Embryonic facial prominence (tissue), 1 donor: ENCODE measurements at regions not wholly inside any gene's neighbourhood (a gene's known extent, or its start where the extent isn't known, plus 50 kb on each side); places are given as distances from the start of the nearest gene placed in this dataset.

ENCODE experiments used
- DNase-seq: peaks from one replicate; pipeline ENCODE4 v3.0.0-alpha.2; 2016; ENCODE audit errors: extremely low spot score

DNA sequence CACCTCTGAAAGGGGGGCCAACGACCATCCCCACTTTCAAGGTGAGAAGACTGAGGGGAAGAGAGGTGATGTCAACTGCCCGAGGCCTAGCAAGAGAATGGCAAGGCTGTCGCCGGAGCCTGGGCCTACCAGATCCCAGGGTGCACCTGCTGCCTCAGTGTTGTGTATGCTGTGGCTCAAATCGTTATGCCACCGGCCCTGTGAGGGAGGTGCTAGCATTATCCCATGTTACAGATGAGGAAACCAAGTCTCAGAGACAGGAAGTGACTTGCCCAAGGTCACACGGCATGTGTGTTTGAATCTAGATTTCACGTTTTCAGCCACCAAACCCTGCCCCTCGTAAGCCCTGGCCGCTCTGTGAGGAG lies 152.5 kb downstream of the CEBPB start:
- DNase-seq = no peak

DNA sequence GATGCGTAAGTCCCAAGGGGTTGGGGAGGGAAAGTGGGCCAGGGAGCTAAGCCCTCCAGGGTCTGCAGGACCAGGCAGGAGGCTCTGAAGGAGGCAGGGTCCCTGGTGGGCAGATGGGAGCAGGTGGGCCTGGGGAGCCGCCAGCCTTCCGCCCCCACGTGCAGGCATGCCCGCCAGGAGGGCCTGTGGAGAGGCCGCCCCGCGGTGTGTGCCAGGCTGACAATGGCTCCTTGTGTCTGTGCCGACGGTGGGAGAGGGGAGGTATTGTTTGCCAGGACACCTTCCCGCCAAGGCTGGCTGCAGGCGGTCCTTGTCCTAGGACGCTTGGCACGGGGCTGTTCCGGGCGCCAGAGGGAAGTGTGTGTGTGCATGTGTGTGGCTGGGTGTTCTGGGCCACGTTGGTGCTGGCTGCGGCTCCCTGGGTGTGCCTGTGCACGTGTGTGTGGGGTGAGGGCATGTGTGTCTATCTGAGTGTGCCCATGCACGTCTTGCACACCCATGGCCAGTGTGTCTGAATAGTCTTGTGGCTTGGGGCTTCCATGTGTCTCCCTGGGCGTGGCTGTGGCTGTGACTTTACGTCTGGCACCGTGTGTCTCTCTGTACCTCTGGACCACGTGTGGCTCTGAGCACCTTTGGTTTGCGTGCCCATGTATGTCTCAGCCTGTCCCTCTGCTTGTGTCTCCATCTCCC lies 153.0 kb downstream of the CEBPB start:
- DNase-seq = no peak

GRCh38 chr20:50344232-50345071 lies 153.8 kb downstream of the CEBPB start:
- DNase-seq = no peak

GRCh38 chr20:50345712-50346373 lies 155.2 kb downstream of the CEBPB start:
- DNase-seq = no peak

DNA sequence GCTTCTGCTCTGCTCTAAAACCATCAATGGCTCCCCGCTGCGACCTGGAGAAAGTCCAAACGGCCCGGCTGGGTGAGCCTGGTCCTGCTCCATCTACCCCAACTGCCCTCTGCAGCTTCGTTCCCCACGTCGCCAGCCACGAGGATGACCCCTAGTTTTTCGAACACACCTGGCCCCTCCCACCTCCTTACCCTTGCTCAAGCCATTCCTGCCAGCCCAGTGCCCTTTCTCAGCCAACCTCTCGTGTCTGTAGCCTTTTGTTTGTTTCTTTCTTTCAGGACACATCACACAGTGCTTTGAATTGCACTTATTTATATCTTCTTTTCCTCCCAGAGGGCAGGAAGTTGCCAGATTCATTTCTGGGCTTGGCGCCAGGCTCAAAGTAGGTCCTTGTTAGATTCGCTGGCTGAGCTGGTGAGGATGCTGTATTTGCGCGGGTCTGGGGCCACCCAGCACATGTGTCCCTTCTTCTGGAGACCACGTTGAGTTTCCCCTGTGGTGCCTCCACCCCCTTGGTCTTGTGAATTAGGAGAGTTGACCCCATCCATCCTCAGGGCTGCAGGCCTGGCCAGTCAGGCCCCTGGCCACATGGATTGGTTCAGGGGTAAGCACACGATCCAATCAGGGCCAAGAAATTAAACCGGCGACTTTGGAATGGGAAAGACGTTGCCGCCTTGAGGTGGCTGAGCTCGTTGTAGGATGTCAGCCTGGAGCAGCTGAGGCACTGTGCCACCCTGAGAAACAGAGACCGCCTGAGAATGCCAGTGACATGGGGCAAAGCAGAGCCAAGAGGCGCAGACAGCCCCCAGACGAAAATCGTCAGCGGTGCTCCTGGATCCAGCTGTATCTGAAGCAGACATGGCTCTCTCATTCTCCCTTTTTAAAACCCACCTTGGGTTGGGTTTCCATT lies 156.0 kb downstream of the CEBPB start:
- DNase-seq = peak; percentile 66

DNA sequence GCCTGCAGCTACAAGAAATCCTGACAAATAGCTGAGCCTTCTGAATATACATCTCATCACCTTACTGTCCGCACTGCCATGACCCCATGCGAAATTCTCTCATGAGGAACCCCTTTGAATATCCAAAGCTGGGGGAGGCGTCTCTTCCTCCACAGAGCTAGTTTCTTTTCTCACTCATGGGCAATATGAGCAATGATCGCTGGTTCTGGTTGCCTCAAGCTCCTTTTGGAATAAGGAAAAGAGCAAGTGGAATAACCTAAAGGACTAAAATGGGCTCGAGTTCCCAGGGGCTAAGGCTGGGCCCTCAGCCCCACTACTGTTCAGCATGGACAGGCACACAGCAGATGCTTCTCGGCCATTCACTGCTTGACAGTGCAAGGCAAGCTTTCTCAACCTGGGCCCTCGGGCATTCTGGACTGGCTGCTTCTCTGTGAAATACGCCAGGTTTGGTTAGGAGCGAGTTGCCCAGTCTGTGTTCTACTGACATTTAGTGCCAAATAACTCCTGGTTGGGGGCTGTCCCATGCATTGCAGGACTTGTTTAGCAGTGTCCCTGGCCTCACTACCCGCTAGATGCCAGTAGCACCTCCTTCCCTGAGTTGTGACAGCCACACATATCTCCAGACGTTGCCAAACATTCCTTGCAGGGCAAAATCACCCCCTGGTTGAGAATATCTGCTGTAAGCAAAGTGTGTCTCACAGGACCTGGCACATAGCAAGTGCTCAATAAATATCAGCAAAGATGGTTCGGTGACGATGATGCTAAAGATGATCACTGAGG lies 156.8 kb downstream of the CEBPB start:
- DNase-seq = no peak

DNA sequence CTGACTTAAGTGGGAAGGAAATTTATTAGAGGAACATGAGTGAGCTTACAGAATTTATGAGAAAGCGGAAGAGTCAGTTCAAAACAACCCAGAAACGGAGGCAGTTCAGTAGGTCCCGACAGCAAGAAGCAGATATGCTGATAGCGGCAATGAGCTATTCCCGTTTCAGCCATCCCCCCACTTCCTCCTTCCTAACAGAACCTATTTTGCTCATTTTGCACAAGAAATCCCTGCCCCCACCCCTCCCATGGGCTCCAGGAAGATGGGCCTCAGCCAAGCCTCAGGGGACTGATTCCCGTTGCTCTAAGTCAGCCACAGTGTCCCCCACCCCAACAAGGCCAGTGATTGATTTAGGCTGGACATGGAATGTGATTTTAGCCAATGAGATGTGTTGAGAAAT lies 157.5 kb downstream of the CEBPB start:
- no peak for DNase-seq

GRCh38 chr20:50350510-50351249 lies 159.5 kb upstream of the PTPN1 start:
- DNase-seq = no peak

- no peak for DNase-seq
These were observed 158.6 kb upstream of the PTPN1 start for GRCh38 chr20:50351541-50351940.

- no peak for DNase-seq
These were observed 156.8 kb upstream of the PTPN1 start for GRCh38 chr20:50353289-50353961.

DNA sequence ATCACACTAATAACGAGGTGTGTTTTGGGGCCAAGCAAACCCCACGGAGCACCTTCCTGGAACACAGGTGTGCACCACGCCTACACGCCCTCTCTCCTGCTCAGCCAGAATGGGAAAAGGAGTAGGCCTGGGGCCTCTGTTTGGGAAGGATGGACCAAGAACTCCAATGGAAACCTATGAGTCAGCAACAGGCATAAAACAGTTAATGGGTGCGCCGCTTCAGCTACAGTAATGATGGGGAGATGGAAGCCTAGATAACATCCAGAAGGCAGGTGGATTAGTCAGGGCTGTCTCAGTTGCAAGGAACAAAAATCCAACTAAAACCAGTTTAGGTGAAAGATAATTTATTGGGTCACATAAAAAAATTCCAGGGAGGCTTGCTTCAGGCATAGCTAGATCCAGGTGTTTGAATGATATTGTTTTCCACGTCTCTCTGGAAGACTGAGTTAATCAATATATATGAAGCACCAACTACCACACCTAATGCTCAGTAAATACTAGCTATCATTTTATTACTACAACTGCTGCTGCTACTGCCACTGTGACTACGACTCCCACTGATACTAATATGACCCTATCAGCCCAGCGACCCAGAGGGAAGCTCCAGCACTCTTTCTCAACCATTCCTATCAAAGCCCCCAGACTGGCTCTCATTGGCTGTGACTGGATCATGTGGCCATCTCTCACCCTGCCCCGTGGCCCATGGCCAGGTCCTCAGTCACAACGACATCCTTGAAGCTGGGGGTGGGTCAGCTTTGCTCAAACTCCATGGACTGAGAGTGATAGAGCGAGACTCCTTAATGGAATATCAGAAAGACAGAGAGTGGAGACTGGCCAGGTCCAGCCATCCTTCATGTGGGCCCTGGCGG lies 155.2 kb upstream of the PTPN1 start:
- DNase-seq = no peak

DNA sequence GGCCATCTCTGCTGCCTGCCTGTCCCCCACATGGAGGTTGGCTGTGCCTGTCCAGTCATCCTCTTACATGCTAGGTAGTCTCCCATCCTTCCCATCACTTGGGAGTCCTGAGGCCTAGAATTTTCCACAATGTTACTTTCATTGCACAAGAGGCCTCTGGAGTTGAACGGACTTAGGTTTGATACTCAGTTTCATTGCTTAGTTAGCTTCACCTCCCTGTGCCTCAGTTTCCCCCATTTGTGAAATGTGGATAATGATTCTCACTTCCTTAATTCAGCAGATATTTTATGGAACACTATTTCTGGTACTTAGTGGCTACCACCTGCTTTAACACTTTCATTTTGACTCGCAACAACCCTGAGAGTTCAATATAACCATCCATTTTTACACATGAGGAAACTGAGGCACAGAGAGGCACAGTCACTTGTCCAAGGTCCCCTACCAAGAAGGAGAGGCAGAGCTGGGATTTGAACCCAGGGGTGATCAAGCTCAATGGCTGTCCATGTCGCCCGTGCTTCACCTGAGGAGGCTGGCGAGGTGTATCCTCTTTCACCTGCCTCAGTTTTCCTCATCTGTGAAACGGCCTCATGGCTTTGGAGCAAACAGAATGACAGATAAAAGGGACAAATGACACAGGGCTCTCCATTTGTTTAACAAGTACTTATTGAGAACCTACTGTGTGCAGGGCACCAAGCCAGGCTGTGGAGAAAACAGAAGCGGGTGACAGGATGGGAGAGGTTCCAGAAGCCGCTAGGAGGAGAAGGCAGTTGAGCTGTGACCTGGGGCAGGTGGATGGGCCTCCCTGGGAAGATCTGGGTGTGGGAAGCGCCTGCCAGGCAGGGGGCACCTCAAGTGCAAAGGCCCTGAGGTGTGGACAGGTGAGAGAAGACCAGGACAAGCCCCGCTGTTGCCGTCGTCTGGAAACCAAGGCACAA lies 154.3 kb upstream of the PTPN1 start:
- no peak for DNase-seq

DNA sequence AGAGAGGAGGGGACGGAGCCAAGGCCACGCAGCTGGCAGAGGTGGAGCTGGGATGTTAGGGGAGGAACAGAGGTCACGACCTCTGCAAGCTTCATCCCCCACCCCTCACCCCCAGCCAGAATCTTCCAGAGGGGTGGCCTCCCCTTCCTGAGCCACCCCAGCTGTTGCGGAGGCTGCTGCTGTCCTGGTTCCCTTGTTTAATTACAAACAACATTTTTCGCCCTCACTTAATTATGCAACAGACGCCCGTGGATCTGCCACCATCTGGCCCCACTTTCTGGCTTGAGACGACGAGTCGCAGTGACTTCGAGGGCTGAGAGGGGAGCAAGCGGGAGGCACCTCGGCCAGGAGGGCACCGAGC lies 153.7 kb upstream of the PTPN1 start:
- no peak for DNase-seq

GRCh38 chr20:50356962-50357782 lies 153.0 kb upstream of the PTPN1 start:
- no peak for DNase-seq

DNA sequence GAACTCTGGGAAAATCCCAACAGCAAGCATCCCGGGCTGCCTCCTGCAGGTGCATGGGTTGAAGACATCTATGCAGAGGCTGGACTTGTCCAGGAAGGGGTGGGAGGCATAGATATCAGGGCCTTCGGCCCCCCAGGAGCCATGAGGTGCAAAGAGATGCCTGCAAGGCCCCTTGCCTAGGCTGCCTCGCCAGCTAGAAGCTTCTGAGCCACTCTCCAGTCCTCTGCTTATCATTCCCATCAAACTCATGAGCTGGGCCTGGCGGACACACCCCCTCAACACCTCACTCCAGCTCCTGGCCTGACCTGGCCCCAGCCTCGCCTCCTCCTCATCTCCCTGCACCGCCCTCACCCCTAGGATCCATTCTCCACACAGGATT lies 152.4 kb upstream of the PTPN1 start:
- no peak for DNase-seq

- DNase-seq = no peak
These were observed 152.0 kb upstream of the PTPN1 start for GRCh38 chr20:50358166-50358565.

- DNase-seq = no peak
These were observed 151.2 kb upstream of the PTPN1 start for GRCh38 chr20:50358971-50359370.
